Endothelial cell of umbilical vein (primary cell): ENCODE measurements at regions not wholly inside any gene's neighbourhood (a gene's known extent, or its start where the extent isn't known, plus 50 kb on each side); places are given as distances from the start of the nearest gene placed in this dataset.

Experiments
- CTCF ChIP-seq, 2 donors: IDR thresholded peaks; 1 replicate in 1 of 2; 2 replicates in 1 of 2; pipeline ENCODE4 v1.5.1; 2011; ENCODE audit warnings: low read length in 2 of 2, mild to moderate bottlenecking in 2 of 2, moderate library complexity in 2 of 2, control low read depth in 1 of 2, inconsistent platforms in 1 of 2, low read depth in 1 of 2; ENCODE audit not compliant: insufficient read depth in 1 of 2; ENCODE audit errors: extremely low read depth in 1 of 2
- JUN ChIP-seq: IDR thresholded peaks from 2 replicates; pipeline ENCODE4 v1.6.1; 2011; ENCODE audit warnings: borderline replicate concordance, low read depth; ENCODE audit not compliant: insufficient read length, insufficient read depth
- MAX ChIP-seq: IDR thresholded peaks from 2 replicates; pipeline ENCODE4 v1.6.1; 2011; ENCODE audit not compliant: insufficient read depth, insufficient read length
- MYC ChIP-seq: IDR thresholded peaks from one replicate; pipeline ENCODE4 v1.6.1; 2011; ENCODE audit warnings: mild to moderate bottlenecking, low read depth, low read length
- POLR2AphosphoS5 ChIP-seq: IDR thresholded peaks from 2 replicates; pipeline ENCODE4 v1.6.1; 2012; ENCODE audit warnings: low read depth, mild to moderate bottlenecking, control low read depth, low read length, moderate library complexity; ENCODE audit not compliant: insufficient read depth

- TF ChIP-seq CTCF (IDR thresholded peaks at IDR 0.05; ENCODE audit: extremely low read depth in 1 of 2, insufficient read depth in 1 of 2, low read depth in 1 of 2, low read length in 2 of 2) = no peak
- no peak for TF ChIP-seq MAX
- no peak for TF ChIP-seq POLR2AphosphoS5
- no peak for TF ChIP-seq MYC
- TF ChIP-seq JUN = no peak
These were observed 731.7 kb upstream of the REG3G start for GRCh38 chr2:78293768-78294167.
